GM12878 (cell line): ENCODE measurements at regions not wholly inside any gene's neighbourhood (a gene's known extent, or its start where the extent isn't known, plus 50 kb on each side); places are given as distances from the start of the nearest gene placed in this dataset.

Experiments used
- HCFC1 ChIP-seq: fragments of 150-350 bp; IDR thresholded peaks from 2 replicates; pipeline ENCODE4 v1.6.1; 2014; ENCODE audit warnings: low read length
- JUNB ChIP-seq: IDR thresholded peaks from 2 replicates; pipeline ENCODE4 v1.6.1; 2016; ENCODE audit warnings: antibody characterized with exemption, mild to moderate bottlenecking
- MTA3 ChIP-seq: IDR thresholded peaks from 2 replicates; pipeline ENCODE4 v1.6.1; 2012; ENCODE audit warnings: low read length, inconsistent platforms, borderline replicate concordance
- POLR2A ChIP-seq: IDR thresholded peaks from 2 replicates; pipeline ENCODE4 v1.6.1; 2011; ENCODE audit warnings: low read depth, mild to moderate bottlenecking, low read length
- POLR2AphosphoS5 ChIP-seq: IDR thresholded peaks from 2 replicates; pipeline ENCODE4 v1.6.1; 2011; ENCODE audit warnings: mild to moderate bottlenecking, low read length, inconsistent platforms
- RB1 ChIP-seq: fragments of 450-650 bp; formaldehyde crosslinking; IDR thresholded peaks from 2 replicates; pipeline ENCODE4 v1.6.1; 2017; ENCODE audit warnings: mild to moderate bottlenecking, borderline replicate concordance
- SUZ12 ChIP-seq: fragments of 200-600 bp; sonication (generic); IDR thresholded peaks from one replicate; pipeline ENCODE4 v1.6.1; 2018; ENCODE audit warnings: antibody characterized with exemption, mild to moderate bottlenecking; ENCODE audit not compliant: unreplicated experiment
- ZNF24 ChIP-seq: fragments of 450-650 bp; IDR thresholded peaks from 2 replicates; pipeline ENCODE4 v1.6.1; 2017; ENCODE audit warnings: antibody characterized with exemption, mild to moderate bottlenecking
- TF ChIP-seq, protein P1 (sequence below), 3 experiments: IDR thresholded peaks in 2 of 3; conservative IDR thresholded peaks in 1 of 3; 2 replicates each; pipeline ENCODE4 v1.5.1; 2011; ENCODE audit warnings: low read depth in 3 of 3, low read length in 3 of 3, mild to moderate bottlenecking in 3 of 3, control low read depth in 2 of 3, moderate library complexity in 2 of 3, inconsistent platforms in 1 of 3, mixed read lengths in 1 of 3; ENCODE audit not compliant: control insufficient read depth in 2 of 3, insufficient read depth in 1 of 3; ENCODE audit errors: extremely low read depth in 1 of 3
- TF ChIP-seq, protein P2 (sequence below): fragments of 450-650 bp; IDR thresholded peaks from 2 replicates; pipeline ENCODE4 v1.6.1; 2016; ENCODE audit warnings: mild to moderate bottlenecking

DNA sequence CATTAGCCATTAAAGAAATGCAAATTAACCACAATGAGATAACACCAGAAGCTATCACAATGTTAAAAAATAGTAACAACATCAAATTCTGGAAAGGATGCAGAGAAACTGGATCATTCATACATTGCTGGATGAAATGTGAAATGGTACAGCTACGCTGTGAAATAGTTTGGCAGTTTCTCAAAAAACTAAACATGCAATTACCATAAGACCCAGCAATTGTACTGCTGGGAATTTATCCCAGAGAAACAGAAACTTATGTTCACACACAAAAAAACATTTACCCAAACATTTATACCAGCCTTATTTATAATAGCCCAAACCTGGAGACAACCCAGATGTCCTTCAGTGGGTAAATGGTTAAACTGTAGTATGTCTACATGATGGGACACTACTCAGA lies 592.9 kb downstream of the ZNF608 start:
- TF ChIP-seq, protein P1, sequence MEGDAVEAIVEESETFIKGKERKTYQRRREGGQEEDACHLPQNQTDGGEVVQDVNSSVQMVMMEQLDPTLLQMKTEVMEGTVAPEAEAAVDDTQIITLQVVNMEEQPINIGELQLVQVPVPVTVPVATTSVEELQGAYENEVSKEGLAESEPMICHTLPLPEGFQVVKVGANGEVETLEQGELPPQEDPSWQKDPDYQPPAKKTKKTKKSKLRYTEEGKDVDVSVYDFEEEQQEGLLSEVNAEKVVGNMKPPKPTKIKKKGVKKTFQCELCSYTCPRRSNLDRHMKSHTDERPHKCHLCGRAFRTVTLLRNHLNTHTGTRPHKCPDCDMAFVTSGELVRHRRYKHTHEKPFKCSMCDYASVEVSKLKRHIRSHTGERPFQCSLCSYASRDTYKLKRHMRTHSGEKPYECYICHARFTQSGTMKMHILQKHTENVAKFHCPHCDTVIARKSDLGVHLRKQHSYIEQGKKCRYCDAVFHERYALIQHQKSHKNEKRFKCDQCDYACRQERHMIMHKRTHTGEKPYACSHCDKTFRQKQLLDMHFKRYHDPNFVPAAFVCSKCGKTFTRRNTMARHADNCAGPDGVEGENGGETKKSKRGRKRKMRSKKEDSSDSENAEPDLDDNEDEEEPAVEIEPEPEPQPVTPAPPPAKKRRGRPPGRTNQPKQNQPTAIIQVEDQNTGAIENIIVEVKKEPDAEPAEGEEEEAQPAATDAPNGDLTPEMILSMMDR (IDR thresholded peaks at IDR 0.05 in 2 of 3, conservative IDR thresholded peaks at IDR 0.05 in 1 of 3; ENCODE audit: control insufficient read depth in 2 of 3, extremely low read depth in 1 of 3, insufficient read depth in 1 of 3, low read depth in 3 of 3, low read length in 3 of 3) = no peak
- TF ChIP-seq RB1 (no peak), POLR2AphosphoS5 (no peak), MTA3 (no peak), SUZ12 (no peak), HCFC1 (no peak), JUNB (no peak), ZNF24 (no peak), POLR2A (no peak)
- TF ChIP-seq, protein P2, sequence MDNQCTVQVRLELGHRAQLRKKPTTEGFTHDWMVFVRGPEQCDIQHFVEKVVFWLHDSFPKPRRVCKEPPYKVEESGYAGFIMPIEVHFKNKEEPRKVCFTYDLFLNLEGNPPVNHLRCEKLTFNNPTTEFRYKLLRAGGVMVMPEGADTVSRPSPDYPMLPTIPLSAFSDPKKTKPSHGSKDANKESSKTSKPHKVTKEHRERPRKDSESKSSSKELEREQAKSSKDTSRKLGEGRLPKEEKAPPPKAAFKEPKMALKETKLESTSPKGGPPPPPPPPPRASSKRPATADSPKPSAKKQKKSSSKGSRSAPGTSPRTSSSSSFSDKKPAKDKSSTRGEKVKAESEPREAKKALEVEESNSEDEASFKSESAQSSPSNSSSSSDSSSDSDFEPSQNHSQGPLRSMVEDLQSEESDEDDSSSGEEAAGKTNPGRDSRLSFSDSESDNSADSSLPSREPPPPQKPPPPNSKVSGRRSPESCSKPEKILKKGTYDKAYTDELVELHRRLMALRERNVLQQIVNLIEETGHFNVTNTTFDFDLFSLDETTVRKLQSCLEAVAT = no peak
